IMR-90 (cell line): ENCODE measurements at regions not wholly inside any gene's neighbourhood (a gene's known extent, or its start where the extent isn't known, plus 50 kb on each side); places are given as distances from the start of the nearest gene placed in this dataset.

Experiments used
- POLR2A ChIP-seq: IDR thresholded peaks from 2 replicates; pipeline ENCODE4 v1.6.1; 2012; ENCODE audit warnings: mild to moderate bottlenecking, low read depth, low read length
- TF ChIP-seq, protein P1 (sequence below): conservative IDR thresholded peaks from 2 replicates; pipeline ENCODE4 v1.5.1; 2012; ENCODE audit warnings: mild to moderate bottlenecking, low read depth, low read length, improper control_type of control experiment

- TF ChIP-seq, protein P1, sequence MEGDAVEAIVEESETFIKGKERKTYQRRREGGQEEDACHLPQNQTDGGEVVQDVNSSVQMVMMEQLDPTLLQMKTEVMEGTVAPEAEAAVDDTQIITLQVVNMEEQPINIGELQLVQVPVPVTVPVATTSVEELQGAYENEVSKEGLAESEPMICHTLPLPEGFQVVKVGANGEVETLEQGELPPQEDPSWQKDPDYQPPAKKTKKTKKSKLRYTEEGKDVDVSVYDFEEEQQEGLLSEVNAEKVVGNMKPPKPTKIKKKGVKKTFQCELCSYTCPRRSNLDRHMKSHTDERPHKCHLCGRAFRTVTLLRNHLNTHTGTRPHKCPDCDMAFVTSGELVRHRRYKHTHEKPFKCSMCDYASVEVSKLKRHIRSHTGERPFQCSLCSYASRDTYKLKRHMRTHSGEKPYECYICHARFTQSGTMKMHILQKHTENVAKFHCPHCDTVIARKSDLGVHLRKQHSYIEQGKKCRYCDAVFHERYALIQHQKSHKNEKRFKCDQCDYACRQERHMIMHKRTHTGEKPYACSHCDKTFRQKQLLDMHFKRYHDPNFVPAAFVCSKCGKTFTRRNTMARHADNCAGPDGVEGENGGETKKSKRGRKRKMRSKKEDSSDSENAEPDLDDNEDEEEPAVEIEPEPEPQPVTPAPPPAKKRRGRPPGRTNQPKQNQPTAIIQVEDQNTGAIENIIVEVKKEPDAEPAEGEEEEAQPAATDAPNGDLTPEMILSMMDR = no peak
- no peak for TF ChIP-seq POLR2A
These were observed 115.9 kb downstream of the ZFP36L2 start for GRCh38 chr2:43110442-43110871.
